ENCODE measurements at regions not wholly inside any gene's neighbourhood (a gene's known extent, or its start where the extent isn't known, plus 50 kb on each side); places are given as distances from the start of the nearest gene placed in this dataset.
"Not testable (repeated sequence)": the region's sequence is repeated elsewhere in the genome, so short reads cannot be mapped to it uniquely, and the experiment has no call there.

- TF ChIP-seq POLR2A (IDR thresholded peaks at IDR 0.05; ENCODE audit: low read length); GATA1 (IDR thresholded peaks at IDR 0.05; ENCODE audit: low read depth, low read length): not testable (repeated sequence)
Measured at GRCh38 chr2:105506860-105507259, 108.0 kb upstream of the FHL2 start.

Data from erythroblast (primary cell).